ENCODE measurements at regions not wholly inside any gene's neighbourhood (a gene's known extent, or its start where the extent isn't known, plus 50 kb on each side); places are given as distances from the start of the nearest gene placed in this dataset.

GRCh38 chrX:140389331-140389730, 115.5 kb downstream of the SOX3 start:
- TF ChIP-seq, protein P1, sequence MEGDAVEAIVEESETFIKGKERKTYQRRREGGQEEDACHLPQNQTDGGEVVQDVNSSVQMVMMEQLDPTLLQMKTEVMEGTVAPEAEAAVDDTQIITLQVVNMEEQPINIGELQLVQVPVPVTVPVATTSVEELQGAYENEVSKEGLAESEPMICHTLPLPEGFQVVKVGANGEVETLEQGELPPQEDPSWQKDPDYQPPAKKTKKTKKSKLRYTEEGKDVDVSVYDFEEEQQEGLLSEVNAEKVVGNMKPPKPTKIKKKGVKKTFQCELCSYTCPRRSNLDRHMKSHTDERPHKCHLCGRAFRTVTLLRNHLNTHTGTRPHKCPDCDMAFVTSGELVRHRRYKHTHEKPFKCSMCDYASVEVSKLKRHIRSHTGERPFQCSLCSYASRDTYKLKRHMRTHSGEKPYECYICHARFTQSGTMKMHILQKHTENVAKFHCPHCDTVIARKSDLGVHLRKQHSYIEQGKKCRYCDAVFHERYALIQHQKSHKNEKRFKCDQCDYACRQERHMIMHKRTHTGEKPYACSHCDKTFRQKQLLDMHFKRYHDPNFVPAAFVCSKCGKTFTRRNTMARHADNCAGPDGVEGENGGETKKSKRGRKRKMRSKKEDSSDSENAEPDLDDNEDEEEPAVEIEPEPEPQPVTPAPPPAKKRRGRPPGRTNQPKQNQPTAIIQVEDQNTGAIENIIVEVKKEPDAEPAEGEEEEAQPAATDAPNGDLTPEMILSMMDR (IDR thresholded peaks at IDR 0.05 in 8 of 11, conservative IDR thresholded peaks at IDR 0.05 in 3 of 11): no peak
- TF ChIP-seq POLR2A (IDR thresholded peaks at IDR 0.05): no peak

Data from spleen (tissue), 7 donors.